ENCODE measurements at regions not wholly inside any gene's neighbourhood (a gene's known extent, or its start where the extent isn't known, plus 50 kb on each side); places are given as distances from the start of the nearest gene placed in this dataset.

GRCh38 chr20:57089699-57090144 is 176.7 kb downstream of the BMP7 start:
- Histone ChIP-seq H3K4me3 (ENCODE audit: low read depth, low read length) (no peak overlapping the region), H3K36me3 (ENCODE audit: insufficient read depth, low read length) (no peaks in the 10 kb centered on the region), H2AFZ (ENCODE audit: low read length, unreplicated experiment) (no peak overlapping the region), H3K27me3 (ENCODE audit: insufficient read depth, low read length) (no peaks in the 10 kb centered on the region), H3K79me2 (ENCODE audit: control insufficient read depth, insufficient read depth, low read length, unreplicated experiment) (no peaks in the 10 kb centered on the region), H3K27ac (ENCODE audit: low read depth, low read length) (no peak overlapping the region), H3K4me1 (ENCODE audit: control insufficient read depth, insufficient read depth, low read length, unreplicated experiment) (no peaks in the 10 kb centered on the region)

- Histone ChIP-seq H3K79me2 (ENCODE audit: control insufficient read depth, insufficient read depth, low read length, unreplicated experiment) (no peaks in the 10 kb centered on the region), H3K27me3 (ENCODE audit: insufficient read depth, low read length) (no peaks in the 10 kb centered on the region), H2AFZ (ENCODE audit: low read length, unreplicated experiment) (no peak overlapping the region), H3K4me1 (ENCODE audit: control insufficient read depth, insufficient read depth, low read length, unreplicated experiment) (no peaks in the 10 kb centered on the region), H3K27ac (ENCODE audit: low read depth, low read length) (no peak overlapping the region), H3K36me3 (ENCODE audit: insufficient read depth, low read length) (no peaks in the 10 kb centered on the region), H3K4me3 (ENCODE audit: low read depth, low read length) (no peak overlapping the region)
Measured at GRCh38 chr20:57090590-57091560, 175.6 kb downstream of the BMP7 start.

- Histone ChIP-seq H3K4me3 (ENCODE audit: low read depth, low read length) (no peak overlapping the region), H3K27ac (ENCODE audit: low read depth, low read length) (no peak overlapping the region), H3K36me3 (ENCODE audit: insufficient read depth, low read length) (no peaks in the 10 kb centered on the region), H3K79me2 (ENCODE audit: control insufficient read depth, insufficient read depth, low read length, unreplicated experiment) (no peaks in the 10 kb centered on the region), H3K4me1 (ENCODE audit: control insufficient read depth, insufficient read depth, low read length, unreplicated experiment) (no peaks in the 10 kb centered on the region), H3K27me3 (ENCODE audit: insufficient read depth, low read length) (no peaks in the 10 kb centered on the region), H2AFZ (ENCODE audit: low read length, unreplicated experiment) (no peak overlapping the region)
Measured at GRCh38 chr20:57091748-57092111, 174.7 kb downstream of the BMP7 start.

GRCh38 chr20:57092112-57092899 is 174.1 kb downstream of the BMP7 start:
- Histone ChIP-seq H3K27me3 (ENCODE audit: insufficient read depth, low read length) (no peaks in the 10 kb centered on the region), H3K4me3 (ENCODE audit: low read depth, low read length) (no peak overlapping the region), H3K79me2 (ENCODE audit: control insufficient read depth, insufficient read depth, low read length, unreplicated experiment) (no peaks in the 10 kb centered on the region), H2AFZ (ENCODE audit: low read length, unreplicated experiment) (no peak overlapping the region), H3K27ac (ENCODE audit: low read depth, low read length) (no peak overlapping the region), H3K4me1 (ENCODE audit: control insufficient read depth, insufficient read depth, low read length, unreplicated experiment) (no peaks in the 10 kb centered on the region), H3K36me3 (ENCODE audit: insufficient read depth, low read length) (no peaks in the 10 kb centered on the region)

- no peak overlapping the region for H2AFZ ChIP-seq (ENCODE audit: low read length, unreplicated experiment)
- H3K27me3 ChIP-seq (ENCODE audit: insufficient read depth, low read length), result no peaks in the 10 kb centered on the region
- H3K36me3 ChIP-seq (ENCODE audit: insufficient read depth, low read length), result no peaks in the 10 kb centered on the region
- no peaks in the 10 kb centered on the region for H3K4me1 ChIP-seq (ENCODE audit: control insufficient read depth, insufficient read depth, low read length, unreplicated experiment)
- no peak overlapping the region for H3K4me3 ChIP-seq (ENCODE audit: low read depth, low read length)
- no peaks in the 10 kb centered on the region for H3K79me2 ChIP-seq (ENCODE audit: control insufficient read depth, insufficient read depth, low read length, unreplicated experiment)
- no peak overlapping the region for H3K27ac ChIP-seq (ENCODE audit: low read depth, low read length)
Measured at GRCh38 chr20:57092900-57093530, 173.4 kb downstream of the BMP7 start.

- H2AFZ ChIP-seq (ENCODE audit: low read length, unreplicated experiment), result no peak overlapping the region
- H3K4me3 ChIP-seq (ENCODE audit: low read depth, low read length), result no peak overlapping the region
- H3K27me3 ChIP-seq (ENCODE audit: insufficient read depth, low read length), result no peaks in the 10 kb centered on the region
- H3K36me3 ChIP-seq (ENCODE audit: insufficient read depth, low read length), result no peaks in the 10 kb centered on the region
- H3K4me1 ChIP-seq (ENCODE audit: control insufficient read depth, insufficient read depth, low read length, unreplicated experiment), result no peaks in the 10 kb centered on the region
- H3K79me2 ChIP-seq (ENCODE audit: control insufficient read depth, insufficient read depth, low read length, unreplicated experiment), result no peaks in the 10 kb centered on the region
- no peak overlapping the region for H3K27ac ChIP-seq (ENCODE audit: low read depth, low read length)
Measured at GRCh38 chr20:57093766-57094165, 172.7 kb downstream of the BMP7 start.

- no peak overlapping the region for H3K27ac ChIP-seq (ENCODE audit: low read depth, low read length)
- H2AFZ ChIP-seq (ENCODE audit: low read length, unreplicated experiment), result no peak overlapping the region
- H3K27me3 ChIP-seq (ENCODE audit: insufficient read depth, low read length), result no peaks in the 10 kb centered on the region
- no peaks in the 10 kb centered on the region for H3K79me2 ChIP-seq (ENCODE audit: control insufficient read depth, insufficient read depth, low read length, unreplicated experiment)
- no peaks in the 10 kb centered on the region for H3K36me3 ChIP-seq (ENCODE audit: insufficient read depth, low read length)
- H3K4me1 ChIP-seq (ENCODE audit: control insufficient read depth, insufficient read depth, low read length, unreplicated experiment), result no peaks in the 10 kb centered on the region
- H3K4me3 ChIP-seq (ENCODE audit: low read depth, low read length), result no peak overlapping the region
Measured at GRCh38 chr20:57094252-57094891, 172.1 kb downstream of the BMP7 start.

- Histone ChIP-seq H3K27me3 (ENCODE audit: insufficient read depth, low read length) (no peaks in the 10 kb centered on the region), H3K4me1 (ENCODE audit: control insufficient read depth, insufficient read depth, low read length, unreplicated experiment) (no peaks in the 10 kb centered on the region), H2AFZ (ENCODE audit: low read length, unreplicated experiment) (no peak overlapping the region), H3K4me3 (ENCODE audit: low read depth, low read length) (no peak overlapping the region), H3K79me2 (ENCODE audit: control insufficient read depth, insufficient read depth, low read length, unreplicated experiment) (no peaks in the 10 kb centered on the region), H3K27ac (ENCODE audit: low read depth, low read length) (no peak overlapping the region), H3K36me3 (ENCODE audit: insufficient read depth, low read length) (no peaks in the 10 kb centered on the region)
Measured at GRCh38 chr20:57094991-57095390, 171.4 kb downstream of the BMP7 start.

- Histone ChIP-seq H3K4me3 (ENCODE audit: low read depth, low read length) (no peak overlapping the region), H2AFZ (ENCODE audit: low read length, unreplicated experiment) (no peak overlapping the region), H3K36me3 (ENCODE audit: insufficient read depth, low read length) (no peaks in the 10 kb centered on the region), H3K4me1 (ENCODE audit: control insufficient read depth, insufficient read depth, low read length, unreplicated experiment) (no peaks in the 10 kb centered on the region), H3K27ac (ENCODE audit: low read depth, low read length) (no peak overlapping the region), H3K79me2 (ENCODE audit: control insufficient read depth, insufficient read depth, low read length, unreplicated experiment) (no peaks in the 10 kb centered on the region), H3K27me3 (ENCODE audit: insufficient read depth, low read length) (no peaks in the 10 kb centered on the region)
Measured at GRCh38 chr20:57095426-57095825, 171.0 kb downstream of the BMP7 start.

GRCh38 chr20:57097245-57097915 is 169.1 kb downstream of the BMP7 start:
- Histone ChIP-seq H3K4me3 (ENCODE audit: low read depth, low read length) (no peak overlapping the region), H3K36me3 (ENCODE audit: insufficient read depth, low read length) (no peaks in the 10 kb centered on the region), H2AFZ (ENCODE audit: low read length, unreplicated experiment) (no peak overlapping the region), H3K27ac (ENCODE audit: low read depth, low read length) (no peak overlapping the region), H3K27me3 (ENCODE audit: insufficient read depth, low read length) (no peaks in the 10 kb centered on the region), H3K79me2 (ENCODE audit: control insufficient read depth, insufficient read depth, low read length, unreplicated experiment) (no peaks in the 10 kb centered on the region), H3K4me1 (ENCODE audit: control insufficient read depth, insufficient read depth, low read length, unreplicated experiment) (no peaks in the 10 kb centered on the region)

Data from ACC112 (cell line).